ENCODE measurements at regions not wholly inside any gene's neighbourhood (a gene's known extent, or its start where the extent isn't known, plus 50 kb on each side); places are given as distances from the start of the nearest gene placed in this dataset.

- TF ChIP-seq PATZ1 (CRISPR knock-in tag; IDR thresholded peaks at IDR 0.05; ENCODE audit: borderline replicate concordance) (no peak), ZNF70 (CRISPR knock-in tag; IDR thresholded peaks at IDR 0.05) (no peak), TCF4 (CRISPR knock-in tag; IDR thresholded peaks at IDR 0.05; ENCODE audit: borderline replicate concordance) (no peak), PPARA (CRISPR knock-in tag; IDR thresholded peaks at IDR 0.05; ENCODE audit: borderline replicate concordance) (no peak), ISL1 (CRISPR knock-in tag; IDR thresholded peaks at IDR 0.05) (0 out of 2 replicates have a peak, but pooled peaks have one; percentile 23), ARNTL (CRISPR knock-in tag; IDR thresholded peaks at IDR 0.05; ENCODE audit: borderline replicate concordance, low read depth) (no peak), ZFP30 (CRISPR knock-in tag; IDR thresholded peaks at IDR 0.05) (no peak), ESRRG (CRISPR knock-in tag; IDR thresholded peaks at IDR 0.05) (no peak)
Measured at GRCh38 chr13:59483501-59484145, 680.1 kb downstream of the DIAPH3 start.

All from SK-N-SH treated with all-trans-retinoic acid at 6 μM for 48 hours (cell line).